Liver (tissue), 8 donors: ENCODE measurements at regions not wholly inside any gene's neighbourhood (a gene's known extent, or its start where the extent isn't known, plus 50 kb on each side); places are given as distances from the start of the nearest gene placed in this dataset.

Experiments
- DNase-seq: peaks from one replicate; pipeline ENCODE4 v3.0.0-alpha.2; 2017; ENCODE audit warnings: low spot score
- H3K27ac ChIP-seq, 2 donors: one replicate each; pipeline ENCODE4 v1.7.0; 2013; ENCODE audit warnings: inconsistent platforms in 2 of 2, low read length in 2 of 2, control low read depth in 1 of 2, low read depth in 1 of 2, mild to moderate bottlenecking in 1 of 2
- H3K27me3 ChIP-seq, 4 donors: one replicate each; pipeline versions ENCODE4 v1.6.1 to v1.7.0; 2013; ENCODE audit warnings: low read length in 3 of 4, inconsistent platforms in 1 of 4, mild to moderate bottlenecking in 1 of 4, moderate library complexity in 1 of 4; ENCODE audit not compliant: control insufficient read depth in 4 of 4, insufficient read depth in 4 of 4
- H3K36me3 ChIP-seq, 4 donors: one replicate each; pipeline versions ENCODE4 v1.6.1 to v1.7.0; 2013; ENCODE audit warnings: low read length in 3 of 4, mild to moderate bottlenecking in 3 of 4, low read depth in 1 of 4, moderate library complexity in 1 of 4; ENCODE audit not compliant: control insufficient read depth in 4 of 4, insufficient read depth in 3 of 4
- H3K4me1 ChIP-seq, 4 donors: one replicate each; pipeline versions ENCODE4 v1.6.1 to v1.7.0; 2013; ENCODE audit warnings: low read length in 3 of 4, mild to moderate bottlenecking in 3 of 4, moderate library complexity in 1 of 4; ENCODE audit not compliant: control insufficient read depth in 4 of 4, insufficient read depth in 4 of 4
- H3K4me3 ChIP-seq, 3 donors: one replicate each; pipeline versions ENCODE4 v1.6.1 to v1.7.0; 2013; ENCODE audit warnings: low read length in 3 of 3, control low read depth in 1 of 3, low read depth in 1 of 3, mild to moderate bottlenecking in 1 of 3
- H3K9ac ChIP-seq, 2 donors: one replicate each; pipeline ENCODE4 v1.7.0; 2013; ENCODE audit warnings: low read length in 2 of 2, mild to moderate bottlenecking in 2 of 2, moderate library complexity in 2 of 2, control low read depth in 1 of 2, low read depth in 1 of 2
- H3K9me3 ChIP-seq, 4 donors: one replicate each; pipeline versions ENCODE4 v1.6.1 to v1.7.0; 2013; ENCODE audit warnings: low read length in 3 of 4; ENCODE audit not compliant: control insufficient read depth in 4 of 4
- ATF3 ChIP-seq: IDR thresholded peaks from 2 replicates; pipeline ENCODE4 v1.6.1; 2016; ENCODE audit warnings: antibody characterized with exemption
- EGR1 ChIP-seq, 2 donors: IDR thresholded peaks; 2 replicates each; pipeline ENCODE4 v1.6.1; 2016 to 2018; ENCODE audit warnings: antibody characterized with exemption in 2 of 2, low read depth in 2 of 2
- FOXA1 ChIP-seq: IDR thresholded peaks from 2 replicates; pipeline ENCODE4 v1.6.1; 2016; ENCODE audit warnings: antibody characterized with exemption
- FOXA2 ChIP-seq: IDR thresholded peaks from 2 replicates; pipeline ENCODE4 v1.6.1; 2016; ENCODE audit warnings: antibody characterized with exemption
- HNF4A ChIP-seq, 2 donors: conservative IDR thresholded peaks; 2 replicates each; pipeline ENCODE4 v1.6.1; 2016; ENCODE audit warnings: antibody characterized with exemption in 2 of 2, mild to moderate bottlenecking in 2 of 2
- HNF4G ChIP-seq: IDR thresholded peaks from 2 replicates; pipeline ENCODE4 v1.6.1; 2016; ENCODE audit warnings: antibody characterized with exemption
- MAX ChIP-seq: IDR thresholded peaks from 2 replicates; pipeline ENCODE4 v1.6.1; 2016; ENCODE audit warnings: antibody characterized with exemption
- NR2F2 ChIP-seq: IDR thresholded peaks from 2 replicates; pipeline ENCODE4 v1.6.1; 2016; ENCODE audit warnings: antibody characterized with exemption
- RAD21 ChIP-seq, 2 donors: IDR thresholded peaks; 2 replicates each; pipeline ENCODE4 v1.6.1; 2016; ENCODE audit warnings: antibody characterized with exemption in 2 of 2, mild to moderate bottlenecking in 2 of 2
- REST ChIP-seq: IDR thresholded peaks from 2 replicates; pipeline ENCODE4 v1.6.1; 2016; ENCODE audit warnings: antibody characterized with exemption, mild to moderate bottlenecking
- RXRA ChIP-seq, 2 donors: IDR thresholded peaks; 2 replicates each; pipeline ENCODE4 v1.6.1; 2017 to 2018; ENCODE audit warnings: antibody characterized with exemption in 2 of 2, mild to moderate bottlenecking in 1 of 2
- SP1 ChIP-seq: IDR thresholded peaks from 2 replicates; pipeline ENCODE4 v1.6.1; 2018; ENCODE audit warnings: antibody characterized with exemption, mild to moderate bottlenecking
- TAF1 ChIP-seq: conservative IDR thresholded peaks from 2 replicates; pipeline ENCODE4 v1.6.1; 2016; ENCODE audit warnings: antibody characterized with exemption, mild to moderate bottlenecking
- YY1 ChIP-seq: IDR thresholded peaks from 2 replicates; pipeline ENCODE4 v1.6.1; 2016; ENCODE audit warnings: antibody characterized with exemption, mild to moderate bottlenecking
- ZBTB33 ChIP-seq: IDR thresholded peaks from 2 replicates; pipeline ENCODE4 v1.6.1; 2016; ENCODE audit warnings: antibody characterized with exemption
- WGBS: extraction: QIAGEN DNeasy Blood & Tissue Kit; methylation state at CpG from one replicate; pipeline ENCODE4 v1.1.7; 2013; 5-methylcytosine and 5-hydroxymethylcytosine counted together
- TF ChIP-seq, protein P1 (sequence below): fragments of 150-350 bp; IDR thresholded peaks from 2 replicates; pipeline ENCODE4 v1.5.1; 2017; ENCODE audit warnings: improper control_type of control experiment, low read depth, low read length; ENCODE audit not compliant: missing input control
- donor health status: healthy.
- donor health status: healthy.
- donor health status: healthy.
- donor health status: healthy.
- donor health status: healthy.

DNA sequence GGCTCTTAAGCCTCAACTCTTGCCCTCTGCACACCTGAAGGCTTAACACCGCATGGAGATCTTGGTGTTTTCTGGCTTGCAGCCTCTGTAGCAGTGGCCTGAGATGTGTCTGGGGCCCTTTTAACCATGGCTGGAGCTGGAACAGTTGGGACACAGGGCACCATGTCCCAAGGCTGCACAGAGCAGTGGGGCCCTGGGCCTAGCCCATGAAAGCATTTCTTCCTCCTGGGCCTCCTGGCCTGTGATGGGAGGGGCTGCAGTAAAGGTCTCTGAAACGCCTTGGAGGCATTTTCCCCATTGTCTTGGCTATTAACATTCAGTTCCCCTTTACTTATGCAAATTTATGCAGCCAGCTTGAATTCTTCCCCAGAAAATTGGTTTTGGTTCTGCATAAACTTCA is 735.5 kb upstream of the ALCAM start:
- Histone ChIP-seq H3K4me3 (no peak overlapping the region), H3K9me3 (no peaks in the 10 kb centered on the region), H3K27ac (no peak overlapping the region), H3K4me1 (no peaks in the 10 kb centered on the region), H3K27me3 (peaks cover 0 to 2% (median 0%) of the 10 kb centered on the region in 4 donors), H3K9ac (no peak overlapping the region), H3K36me3 (no peaks in the 10 kb centered on the region)
- 88% methylated on average over 2 of the region's 2 CpGs for WGBS
- TF ChIP-seq ZBTB33: no peak
- DNase-seq: no peak

- TF ChIP-seq FOXA1 (no peak), ZBTB33 (no peak), RXRA (IDR thresholded peaks at IDR 0.05) (no peak), TAF1 (no peak), NR2F2 (no peak), SP1 (no peak), RAD21 (IDR thresholded peaks at IDR 0.05) (no peak), MAX (no peak), YY1 (no peak), HNF4G (no peak), EGR1 (IDR thresholded peaks at IDR 0.05; ENCODE audit: low read depth in 2 of 2) (no peak), ATF3 (no peak), HNF4A (conservative IDR thresholded peaks at IDR 0.05) (no peak), FOXA2 (no peak), REST (no peak)
- TF ChIP-seq, protein P1, sequence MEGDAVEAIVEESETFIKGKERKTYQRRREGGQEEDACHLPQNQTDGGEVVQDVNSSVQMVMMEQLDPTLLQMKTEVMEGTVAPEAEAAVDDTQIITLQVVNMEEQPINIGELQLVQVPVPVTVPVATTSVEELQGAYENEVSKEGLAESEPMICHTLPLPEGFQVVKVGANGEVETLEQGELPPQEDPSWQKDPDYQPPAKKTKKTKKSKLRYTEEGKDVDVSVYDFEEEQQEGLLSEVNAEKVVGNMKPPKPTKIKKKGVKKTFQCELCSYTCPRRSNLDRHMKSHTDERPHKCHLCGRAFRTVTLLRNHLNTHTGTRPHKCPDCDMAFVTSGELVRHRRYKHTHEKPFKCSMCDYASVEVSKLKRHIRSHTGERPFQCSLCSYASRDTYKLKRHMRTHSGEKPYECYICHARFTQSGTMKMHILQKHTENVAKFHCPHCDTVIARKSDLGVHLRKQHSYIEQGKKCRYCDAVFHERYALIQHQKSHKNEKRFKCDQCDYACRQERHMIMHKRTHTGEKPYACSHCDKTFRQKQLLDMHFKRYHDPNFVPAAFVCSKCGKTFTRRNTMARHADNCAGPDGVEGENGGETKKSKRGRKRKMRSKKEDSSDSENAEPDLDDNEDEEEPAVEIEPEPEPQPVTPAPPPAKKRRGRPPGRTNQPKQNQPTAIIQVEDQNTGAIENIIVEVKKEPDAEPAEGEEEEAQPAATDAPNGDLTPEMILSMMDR: no peak
- whole genome bisulfite sequencing: 92% methylated on average over 3 of the region's 3 CpGs
- DNase-seq: no peak
- no peaks in the 10 kb centered on the region for H3K4me1 ChIP-seq
- no peaks in the 10 kb centered on the region for H3K9me3 ChIP-seq
- H3K36me3 ChIP-seq: no peaks in the 10 kb centered on the region
- peaks cover 0 to 2% (median 0%) of the 10 kb centered on the region in 4 donors for H3K27me3 ChIP-seq
- no peak overlapping the region for H3K27ac ChIP-seq
- H3K9ac ChIP-seq: no peak overlapping the region
- no peak overlapping the region for H3K4me3 ChIP-seq
These were observed 734.2 kb upstream of the ALCAM start for GRCh38 chr3:104632521-104632920.
